GM19240 (cell line): ENCODE measurements at regions not wholly inside any gene's neighbourhood (a gene's known extent, or its start where the extent isn't known, plus 50 kb on each side); places are given as distances from the start of the nearest gene placed in this dataset.

ENCODE experiments used
- DNase-seq: peaks from one replicate; pipeline ENCODE4 v3.0.0; 2011; ENCODE audit warnings: low spot score; ENCODE audit not compliant: insufficient read length

DNA sequence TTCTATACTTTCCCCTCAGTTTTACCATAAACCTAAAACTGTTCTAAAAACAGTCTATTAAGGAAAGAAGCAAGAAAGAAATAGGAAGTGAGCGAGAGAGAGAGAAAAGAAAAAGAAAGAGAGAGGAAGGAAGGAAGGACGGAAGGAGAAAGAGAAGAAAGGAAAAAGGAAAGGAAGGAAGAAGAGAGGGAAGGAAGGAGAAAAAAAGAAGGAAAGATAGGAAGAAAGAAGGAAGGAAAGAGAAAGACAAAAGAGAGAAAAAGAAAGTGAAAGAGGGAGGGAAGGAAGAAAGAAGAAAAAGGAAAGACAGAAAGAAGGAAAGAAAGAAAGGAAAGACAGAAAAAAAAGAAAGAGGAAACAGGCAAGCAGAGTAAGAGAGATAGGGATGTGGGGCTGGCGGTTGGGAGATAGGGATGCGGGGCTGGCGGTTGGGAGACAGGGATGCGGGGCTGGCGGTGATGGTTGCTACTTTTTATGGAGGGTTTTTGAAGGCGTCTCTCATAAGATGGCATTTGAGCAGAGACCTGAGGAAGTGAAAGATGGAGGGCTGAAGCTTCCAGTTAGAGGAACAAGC, 70.4 kb upstream of the IRF2BP2 start:
- no peak for DNase-seq

DNA sequence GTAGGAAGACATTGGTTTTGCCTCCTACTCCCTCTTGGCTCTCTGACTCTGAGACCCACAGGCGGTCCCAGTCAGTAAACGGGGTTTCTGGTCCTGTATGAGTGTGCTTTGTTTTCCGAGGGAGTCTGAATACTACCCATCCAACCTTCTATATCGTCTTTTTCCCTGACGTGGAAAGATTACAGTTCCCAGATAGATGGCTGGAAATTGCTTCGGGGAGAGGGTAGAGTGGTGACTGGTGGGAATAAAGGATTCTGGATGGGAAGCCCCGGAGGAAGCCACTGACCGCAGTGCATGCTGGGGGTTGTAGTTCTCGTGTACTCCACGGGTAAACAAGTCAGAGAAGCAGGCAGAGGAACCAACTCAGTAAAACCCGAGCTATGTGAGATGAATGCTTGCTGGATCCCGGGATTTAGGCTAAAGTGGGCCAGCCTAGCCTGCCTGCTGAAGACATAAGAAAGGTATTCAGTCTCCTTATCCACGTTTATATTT, 66.2 kb upstream of the IRF2BP2 start:
- DNase-seq = peak; percentile 60

- DNase-seq = no peak
These were observed 65.6 kb upstream of the IRF2BP2 start for GRCh38 chr1:234675572-234675971.

GRCh38 chr1:234675006-234675405, 65.0 kb upstream of the IRF2BP2 start:
- no peak for DNase-seq

GRCh38 chr1:234674218-234674815, 64.3 kb upstream of the IRF2BP2 start:
- no peak for DNase-seq

GRCh38 chr1:234672349-234673135, 62.6 kb upstream of the IRF2BP2 start:
- no peak for DNase-seq

DNA sequence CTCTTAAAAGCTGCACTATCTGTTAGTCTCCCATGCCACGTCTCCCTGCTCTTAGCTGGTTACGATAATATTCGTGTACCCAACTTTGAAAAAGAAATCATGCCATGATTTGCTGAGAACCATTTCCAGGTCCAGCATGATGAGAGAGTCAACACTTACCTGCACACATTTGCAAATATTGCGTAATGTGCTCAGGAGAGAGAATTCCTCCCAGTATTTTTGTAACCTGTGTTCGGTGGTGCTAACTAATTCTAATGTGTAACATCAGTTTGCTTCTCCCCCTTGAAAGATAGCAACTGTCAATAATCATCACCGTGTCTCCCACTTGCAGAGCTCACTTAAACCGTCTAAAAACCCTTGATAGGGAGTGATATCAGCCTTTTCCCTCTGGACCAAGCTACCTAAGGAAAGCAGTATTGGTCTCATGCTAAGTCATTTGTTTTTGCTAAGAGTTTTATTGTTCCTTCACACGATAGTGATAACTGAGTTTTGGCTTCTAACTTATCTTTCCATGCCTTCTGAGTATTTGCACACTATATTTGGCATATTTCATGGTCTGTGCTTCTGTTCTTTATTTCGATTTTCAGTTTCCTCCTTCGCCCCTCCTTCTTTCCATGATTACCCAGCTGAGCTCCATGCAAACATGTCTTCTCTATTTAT, 61.1 kb upstream of the IRF2BP2 start:
- no peak for DNase-seq

- no peak for DNase-seq
These were observed 59.5 kb upstream of the IRF2BP2 start for GRCh38 chr1:234669499-234669898.

DNA sequence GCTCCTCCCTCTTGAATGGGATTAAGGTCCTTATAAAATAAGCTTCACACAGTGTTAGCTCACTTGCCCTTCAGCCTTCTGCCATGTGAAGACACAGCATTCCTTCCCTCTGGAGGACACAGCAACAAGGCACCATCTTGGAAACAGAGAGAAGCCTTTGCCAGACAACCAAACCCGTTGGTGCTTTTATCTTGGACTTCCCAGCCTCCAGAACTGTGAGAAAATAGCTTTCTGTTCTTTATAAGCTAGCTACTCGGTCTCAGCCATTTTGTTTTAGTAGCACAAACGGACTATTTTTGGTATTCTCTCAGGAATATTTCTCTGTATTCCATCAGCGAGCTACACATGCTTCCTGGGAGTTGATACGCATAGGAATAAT, 58.6 kb upstream of the IRF2BP2 start:
- no peak for DNase-seq

DNA sequence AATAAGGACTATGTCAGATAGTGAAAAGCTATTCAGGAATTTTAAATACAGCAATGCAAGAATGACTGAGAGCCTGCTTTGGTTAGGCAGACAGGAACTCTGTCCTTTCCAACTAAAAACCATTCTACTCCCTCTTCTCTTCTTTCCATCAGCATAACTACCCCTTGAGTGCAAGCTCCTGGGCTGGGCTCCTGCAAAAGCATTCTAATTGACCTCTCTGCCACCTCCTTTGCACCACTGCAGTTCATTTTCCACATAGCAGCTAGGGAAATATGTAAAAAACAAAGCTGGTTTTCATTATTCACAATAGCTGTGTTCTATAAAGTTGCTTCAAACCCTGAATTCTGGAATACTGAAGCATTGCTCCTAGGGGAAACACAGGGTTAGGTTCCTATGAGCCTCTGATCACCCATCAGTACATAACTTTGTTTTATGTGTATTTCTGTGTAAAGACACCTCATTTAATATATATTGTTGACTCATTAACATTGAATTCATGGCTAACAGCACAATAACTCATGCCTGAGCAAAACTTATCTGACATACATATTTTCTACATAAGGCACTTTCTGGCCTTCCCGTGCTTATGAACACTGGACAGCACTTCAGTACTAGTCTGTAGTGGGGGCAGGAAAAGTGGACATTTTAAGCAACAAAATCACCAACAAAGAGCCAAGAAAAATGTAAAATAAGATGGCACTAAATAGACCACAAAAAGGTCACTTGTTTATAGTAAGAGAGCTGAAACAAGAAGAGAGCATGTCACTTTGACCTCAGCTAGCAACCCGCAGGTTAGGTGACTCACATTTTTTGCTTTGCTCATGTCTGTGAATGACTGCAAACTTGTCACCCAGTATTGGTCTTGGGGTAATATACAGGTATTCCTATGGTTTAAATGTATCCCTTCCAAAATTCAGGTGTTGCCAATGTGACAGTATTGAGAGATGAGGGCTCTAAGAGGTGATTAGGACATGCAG, 57.9 kb upstream of the IRF2BP2 start:
- DNase-seq = no peak

DNA sequence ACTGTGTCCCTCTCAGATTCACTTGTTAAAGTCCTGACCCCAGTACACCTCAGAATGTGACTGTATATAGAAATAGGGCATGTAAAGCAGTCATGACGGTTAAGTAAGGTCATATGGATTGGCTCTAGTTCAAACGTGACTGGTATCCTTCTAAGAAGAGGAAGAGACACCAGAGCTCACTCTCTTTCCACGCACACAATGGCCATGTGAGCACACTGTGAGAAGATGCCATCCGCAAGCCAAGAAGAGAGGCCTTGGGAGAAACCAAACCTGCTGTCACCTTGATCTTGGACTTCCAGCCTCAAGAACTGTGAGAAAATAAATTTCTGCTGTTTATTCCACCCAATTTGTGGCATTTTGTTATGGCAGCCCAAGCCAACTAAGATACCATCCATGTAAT, 56.8 kb upstream of the IRF2BP2 start:
- DNase-seq = no peak

- DNase-seq = no peak
These were observed 56.1 kb upstream of the IRF2BP2 start for GRCh38 chr1:234665975-234666605.

DNA sequence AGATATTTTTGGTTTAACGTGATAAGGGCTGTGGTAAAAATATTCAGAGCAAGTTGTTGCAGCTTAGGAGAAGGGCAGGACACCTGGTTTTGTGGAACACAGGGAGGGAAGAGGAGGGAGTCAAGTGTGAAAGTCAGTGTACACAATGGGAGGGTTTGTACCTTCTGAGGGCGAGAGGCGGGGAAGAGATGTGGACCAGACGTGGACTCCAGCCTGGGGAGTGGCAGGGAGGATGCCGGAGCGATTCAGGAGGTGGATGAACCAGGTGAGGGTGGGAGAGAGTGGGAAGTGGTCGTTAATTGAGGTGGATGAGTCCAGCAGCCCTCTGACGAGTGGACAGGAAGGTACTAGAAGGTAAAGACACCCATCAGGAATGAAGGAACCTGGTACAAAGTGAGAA, 52.2 kb upstream of the IRF2BP2 start:
- no peak for DNase-seq

DNA sequence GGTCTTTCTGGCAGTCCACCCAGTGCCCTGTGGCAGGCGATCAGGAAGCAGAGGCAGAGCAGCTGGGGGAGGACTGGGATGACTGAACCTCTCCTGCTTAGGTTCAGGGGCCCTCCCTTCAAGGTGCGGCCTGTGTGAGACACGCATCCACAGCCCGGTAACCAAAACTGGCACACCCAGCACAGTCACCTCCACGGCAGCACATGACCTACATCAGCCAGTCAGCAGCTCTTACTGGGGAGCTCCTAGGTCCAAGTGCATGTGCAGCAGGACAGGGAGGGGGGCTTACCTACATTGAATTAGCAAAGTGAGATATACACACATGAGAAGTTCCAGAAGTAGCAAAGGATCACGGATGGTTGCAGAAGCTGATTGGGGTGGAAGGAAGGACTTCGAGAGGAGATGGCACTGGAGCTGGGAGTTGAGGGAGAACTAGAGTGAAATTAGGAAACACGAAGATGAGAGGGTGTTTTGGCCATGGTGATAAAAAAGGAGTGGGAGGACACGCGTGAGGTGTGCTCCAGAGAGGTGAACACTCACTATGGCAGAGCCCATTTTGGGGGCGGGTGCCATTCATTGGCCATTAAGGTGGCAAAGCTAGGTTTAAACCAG, 51.4 kb upstream of the IRF2BP2 start:
- DNase-seq = no peak

DNA sequence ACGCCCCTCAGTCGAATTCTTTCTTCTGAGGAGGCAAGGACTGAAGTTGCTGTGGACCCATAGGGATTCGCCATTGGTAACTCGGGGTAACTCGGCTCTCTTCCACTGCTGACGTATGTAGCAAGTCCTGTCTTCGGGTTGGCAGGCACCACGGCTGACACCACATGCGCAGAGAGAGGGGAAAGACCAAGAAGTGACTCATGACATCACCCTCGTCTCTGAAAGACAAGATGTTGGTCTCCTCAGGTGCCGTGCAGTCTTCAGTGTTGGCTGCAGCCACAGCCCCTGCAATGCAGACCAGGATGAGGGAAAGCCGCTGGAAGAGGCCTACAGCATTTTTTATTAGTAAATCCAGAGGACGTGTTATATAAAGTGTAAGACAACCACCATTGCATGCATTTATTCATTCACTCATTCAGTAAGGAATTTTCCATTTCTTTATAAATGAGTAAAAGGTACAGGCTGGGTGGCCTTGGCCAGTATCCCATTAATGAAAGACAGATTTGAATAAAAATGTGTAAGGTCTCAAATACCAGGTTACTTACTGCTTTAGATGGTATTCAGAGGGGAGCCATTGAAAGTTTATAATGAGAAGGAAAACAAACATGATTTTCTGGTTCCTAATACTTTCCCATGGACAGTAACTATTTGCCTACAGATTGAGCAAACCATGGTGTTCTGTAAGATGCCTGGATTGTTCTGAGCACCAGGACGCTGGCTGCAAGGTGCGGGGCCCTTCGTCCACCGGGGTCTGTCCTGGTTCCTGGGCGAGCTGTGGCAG, 50.7 kb upstream of the IRF2BP2 start:
- DNase-seq = no peak
